Activated CD8-positive, alpha-beta T cell treated with anti-CD3 and anti-CD28 coated beads, Interleukin-2, amount 10 ng/mL, durations not matched to agents 7 days and 5 days (primary cell): ENCODE measurements at regions not wholly inside any gene's neighbourhood (a gene's known extent, or its start where the extent isn't known, plus 50 kb on each side); places are given as distances from the start of the nearest gene placed in this dataset.

Source experiments
- ATAC-seq: fragments of 150-1000 bp; cut with Tn5 transposase; one replicate; pipeline ENCODE4 v1.10.0; 2021; ENCODE audit warnings: moderate library complexity
- CTCF ChIA-PET: fragments of 350-600 bp; sonication (Branson Sonifier 250); formaldehyde crosslinking; loops from one replicate; lab custom pipeline; 2021; ENCODE audit warnings: antibody characterized with exemption; lab: Charles Lee
- POLR2A ChIA-PET: fragments of 350-600 bp; sonication (Branson Sonifier 250); formaldehyde crosslinking; loops from one replicate; lab custom pipeline; 2021; ENCODE audit warnings: antibody characterized with exemption; lab: Charles Lee
- DNase-seq: peaks from one replicate; pipeline ENCODE4 v3.0.0-alpha.2; 2020
- H3K27ac Mint-ChIP-seq: one replicate; pipeline ENCODE4 v1.8.0; 2021; ENCODE audit warnings: mild to moderate bottlenecking, mixed read lengths
- H3K27me3 Mint-ChIP-seq: one replicate; pipeline ENCODE4 v1.8.0; 2021; ENCODE audit warnings: low read depth, mixed read lengths
- H3K36me3 Mint-ChIP-seq: one replicate; pipeline ENCODE4 v1.8.0; 2021; ENCODE audit warnings: low read depth, mixed read lengths
- H3K4me1 Mint-ChIP-seq: one replicate; pipeline ENCODE4 v1.8.0; 2021; ENCODE audit warnings: low read depth, mixed read lengths
- H3K4me3 Mint-ChIP-seq: one replicate; pipeline ENCODE4 v1.8.0; 2021; ENCODE audit warnings: mild to moderate bottlenecking, mixed read lengths
- H3K9me3 Mint-ChIP-seq: one replicate; pipeline ENCODE4 v1.8.0; 2022; ENCODE audit warnings: mixed read lengths; ENCODE audit not compliant: insufficient read depth

GRCh38 chr10:9712393-9712792, 1305.3 kb upstream of the CELF2 start:
- DNase-seq (no peak), ATAC-seq (no peak)
- CTCF ChIA-PET = no interaction called here
- no peaks in the 10 kb centered on the region for H3K4me1 Mint-ChIP-seq
- H3K9me3 Mint-ChIP-seq = peaks cover 12% of the 10 kb centered on the region
- no peaks in the 10 kb centered on the region for H3K27me3 Mint-ChIP-seq
- H3K27ac Mint-ChIP-seq = no peak overlapping the region
- no peaks in the 10 kb centered on the region for H3K36me3 Mint-ChIP-seq
- H3K4me3 Mint-ChIP-seq = no peak overlapping the region
- POLR2A ChIA-PET = no interaction called here

DNA sequence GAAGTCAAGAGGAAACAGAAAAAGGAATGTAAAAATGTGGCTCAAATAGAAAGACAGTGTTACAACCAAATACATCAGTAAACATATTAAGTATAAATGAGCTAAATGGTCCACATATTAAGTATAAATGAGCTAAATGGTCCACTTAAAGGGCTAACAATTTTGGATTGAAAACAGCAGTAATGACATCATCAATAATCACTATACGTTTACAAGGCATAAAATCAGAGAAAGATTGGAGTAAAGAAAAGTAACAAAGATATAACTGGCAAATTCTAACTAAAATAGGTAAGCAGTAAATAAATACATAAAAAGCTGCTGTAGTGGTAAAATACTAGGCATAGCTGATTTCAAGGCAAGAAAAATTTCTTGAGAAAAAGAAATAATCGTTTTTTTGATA, 1298.4 kb upstream of the CELF2 start:
- H3K4me3 Mint-ChIP-seq = no peak overlapping the region
- DNase-seq = no peak
- H3K4me1 Mint-ChIP-seq = no peaks in the 10 kb centered on the region
- CTCF ChIA-PET = no interaction called here
- peaks cover 7% of the 10 kb centered on the region for H3K9me3 Mint-ChIP-seq
- POLR2A ChIA-PET = no interaction called here
- ATAC-seq = no peak
- no peaks in the 10 kb centered on the region for H3K36me3 Mint-ChIP-seq
- H3K27me3 Mint-ChIP-seq = no peaks in the 10 kb centered on the region
- H3K27ac Mint-ChIP-seq = no peak overlapping the region

DNA sequence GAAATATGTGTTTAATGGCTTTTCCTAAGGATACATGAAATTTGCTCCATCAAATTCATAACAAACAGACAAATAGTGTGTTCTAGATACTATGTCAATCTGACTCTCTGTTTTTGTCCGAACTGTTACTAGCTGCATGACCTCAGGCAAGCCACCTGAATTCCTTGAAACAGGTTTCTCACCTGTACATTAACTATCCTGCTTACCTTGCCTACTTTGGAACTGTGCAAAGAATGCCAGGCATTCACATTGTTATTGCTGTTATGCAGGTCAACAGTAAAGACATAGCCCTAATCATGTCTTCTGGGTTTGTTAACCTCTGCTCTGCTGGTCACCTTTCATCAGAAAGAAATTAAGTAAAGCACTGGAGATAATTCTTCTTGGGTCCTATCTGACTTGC, 1283.9 kb upstream of the CELF2 start:
- ATAC-seq (no peak), DNase-seq (no peak)
- Mint-ChIP-seq H3K27ac (no peak overlapping the region), H3K4me3 (no peak overlapping the region), H3K36me3 (no peaks in the 10 kb centered on the region), H3K4me1 (no peaks in the 10 kb centered on the region), H3K9me3 (peaks cover 9% of the 10 kb centered on the region), H3K27me3 (no peaks in the 10 kb centered on the region)
- CTCF ChIA-PET = no interaction called here
- POLR2A ChIA-PET = interaction anchor here (0.6 kb wide), 1 partner anchor 188 kb away, joined by 3 read pairs; no protein-coding TSS in a partner anchor

DNA sequence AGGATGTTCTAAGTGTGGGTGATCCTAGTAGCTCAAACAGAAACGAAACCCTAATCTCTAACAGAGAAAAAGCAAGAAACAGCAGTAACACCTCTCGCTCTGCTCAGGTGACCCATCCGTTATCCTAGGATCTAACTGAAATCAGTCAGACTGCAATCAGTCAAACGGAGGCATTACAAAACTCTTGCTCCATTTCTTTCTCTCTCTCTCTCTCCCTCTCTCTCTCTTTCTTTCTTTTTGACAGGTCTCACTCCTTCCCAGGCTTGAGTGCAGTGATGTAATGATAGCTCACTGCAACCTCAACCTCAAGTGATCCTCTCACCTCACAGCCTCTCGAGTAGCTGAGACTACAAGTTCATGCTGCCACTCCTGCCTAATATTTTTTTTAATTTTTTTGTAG, 1283.5 kb upstream of the CELF2 start:
- no peak for ATAC-seq
- H3K27me3 Mint-ChIP-seq = no peaks in the 10 kb centered on the region
- POLR2A ChIA-PET = interaction anchor here (0.6 kb wide), 1 partner anchor 188 kb away, joined by 3 read pairs; no protein-coding TSS in a partner anchor
- H3K4me3 Mint-ChIP-seq = no peak overlapping the region
- CTCF ChIA-PET = no interaction called here
- no peaks in the 10 kb centered on the region for H3K4me1 Mint-ChIP-seq
- no peak overlapping the region for H3K27ac Mint-ChIP-seq
- peaks cover 5% of the 10 kb centered on the region for H3K9me3 Mint-ChIP-seq
- DNase-seq = no peak
- no peaks in the 10 kb centered on the region for H3K36me3 Mint-ChIP-seq

DNA sequence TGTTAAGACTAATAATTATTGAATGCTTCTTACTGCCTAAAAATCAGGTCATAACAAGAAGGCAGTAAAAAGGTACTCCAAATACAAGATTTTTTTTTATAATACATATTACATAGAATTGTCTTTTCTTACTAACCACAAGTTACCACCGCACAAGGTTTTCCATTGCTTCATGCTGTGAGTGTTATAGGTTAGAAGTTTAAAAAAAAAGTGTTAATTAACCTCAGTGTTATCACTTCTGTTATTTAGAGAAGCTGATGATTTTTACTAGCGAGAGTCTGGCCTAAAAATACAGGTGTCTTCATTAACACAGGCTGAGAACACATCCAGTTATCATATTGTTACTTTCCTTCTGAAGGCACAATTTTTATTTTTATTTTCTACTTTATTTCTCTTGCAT, 1281.9 kb upstream of the CELF2 start:
- Mint-ChIP-seq H3K36me3 (no peaks in the 10 kb centered on the region), H3K4me3 (no peak overlapping the region), H3K9me3 (no peaks in the 10 kb centered on the region), H3K27ac (no peak overlapping the region), H3K4me1 (no peaks in the 10 kb centered on the region), H3K27me3 (no peaks in the 10 kb centered on the region)
- DNase-seq = no peak
- no peak for ATAC-seq
- CTCF ChIA-PET = no interaction called here
- POLR2A ChIA-PET = no interaction called here

GRCh38 chr10:9743639-9744038, 1274.0 kb upstream of the CELF2 start:
- Mint-ChIP-seq H3K36me3 (no peaks in the 10 kb centered on the region), H3K27ac (no peak overlapping the region), H3K4me3 (no peak overlapping the region), H3K4me1 (no peaks in the 10 kb centered on the region), H3K27me3 (no peaks in the 10 kb centered on the region), H3K9me3 (peaks cover 3% of the 10 kb centered on the region)
- ChIA-PET POLR2A (no interaction called here), CTCF (no interaction called here)
- DNase-seq (no peak), ATAC-seq (no peak)

- POLR2A ChIA-PET = no interaction called here
- Mint-ChIP-seq H3K27me3 (no peaks in the 10 kb centered on the region), H3K9me3 (peaks cover 3% of the 10 kb centered on the region), H3K4me3 (no peak overlapping the region), H3K36me3 (no peaks in the 10 kb centered on the region), H3K27ac (no peak overlapping the region), H3K4me1 (no peaks in the 10 kb centered on the region)
- ATAC-seq = no peak
- no peak for DNase-seq
- CTCF ChIA-PET = no interaction called here
Measured at GRCh38 chr10:9745158-9745557, 1272.5 kb upstream of the CELF2 start.

DNA sequence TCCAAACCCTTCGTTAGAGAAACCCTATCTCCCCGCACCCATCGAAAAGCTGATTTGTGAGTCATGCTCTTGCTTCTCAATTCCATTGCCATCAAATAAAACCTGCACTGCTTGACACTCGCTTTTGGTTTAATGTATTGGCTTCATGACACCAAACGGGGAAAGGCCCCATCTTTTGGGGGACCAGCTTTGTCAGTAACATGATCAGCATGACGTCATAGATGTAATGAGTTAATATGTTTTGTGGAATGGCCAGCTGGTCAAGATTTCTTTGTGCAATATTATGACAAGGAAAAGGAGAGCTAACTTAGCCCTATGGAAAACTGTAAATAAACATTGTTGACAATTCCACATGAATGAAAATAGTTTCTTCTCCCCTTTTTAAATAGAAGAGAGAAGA, 1260.5 kb upstream of the CELF2 start:
- H3K4me1 Mint-ChIP-seq = no peaks in the 10 kb centered on the region
- H3K27ac Mint-ChIP-seq = no peak overlapping the region
- ATAC-seq = no peak
- DNase-seq = no peak
- no peaks in the 10 kb centered on the region for H3K9me3 Mint-ChIP-seq
- no peaks in the 10 kb centered on the region for H3K36me3 Mint-ChIP-seq
- CTCF ChIA-PET = no interaction called here
- POLR2A ChIA-PET = no interaction called here
- no peak overlapping the region for H3K4me3 Mint-ChIP-seq
- no peaks in the 10 kb centered on the region for H3K27me3 Mint-ChIP-seq

DNA sequence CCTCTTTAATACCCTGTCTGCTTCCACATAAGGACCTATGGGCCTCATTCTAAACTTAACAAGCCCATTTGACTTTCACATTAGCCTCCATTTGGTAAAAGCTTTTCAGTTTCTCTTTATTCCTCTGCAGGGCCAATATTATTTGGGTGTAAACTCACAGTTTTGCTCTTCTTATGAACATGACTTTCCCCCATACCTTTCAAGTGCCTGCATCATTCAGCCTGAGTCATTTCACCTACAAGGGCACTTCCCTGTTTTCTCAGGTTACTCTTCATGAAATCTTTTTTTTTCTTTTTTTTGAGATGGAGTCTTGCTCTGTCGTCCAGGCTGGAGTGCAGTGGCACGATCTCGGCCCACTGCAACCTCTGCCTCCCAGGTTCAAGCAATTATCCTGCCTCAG, 1258.1 kb upstream of the CELF2 start:
- CTCF ChIA-PET = no interaction called here

GRCh38 chr10:9762966-9763656, 1254.6 kb upstream of the CELF2 start:
- Mint-ChIP-seq H3K4me3 (no peak overlapping the region), H3K4me1 (no peaks in the 10 kb centered on the region), H3K27ac (no peak overlapping the region), H3K36me3 (no peaks in the 10 kb centered on the region), H3K9me3 (no peaks in the 10 kb centered on the region), H3K27me3 (no peaks in the 10 kb centered on the region)
- ATAC-seq = no peak
- ChIA-PET POLR2A (no interaction called here), CTCF (no interaction called here)
- DNase-seq = no peak

More for the DNA sequence above, 1258.1 kb upstream of the CELF2 start:
- Mint-ChIP-seq H3K27me3 (no peaks in the 10 kb centered on the region), H3K4me3 (no peak overlapping the region), H3K27ac (no peak overlapping the region), H3K9me3 (no peaks in the 10 kb centered on the region), H3K4me1 (no peaks in the 10 kb centered on the region), H3K36me3 (no peaks in the 10 kb centered on the region)
- DNase-seq (no peak), ATAC-seq (no peak)
- POLR2A ChIA-PET = no interaction called here

DNA sequence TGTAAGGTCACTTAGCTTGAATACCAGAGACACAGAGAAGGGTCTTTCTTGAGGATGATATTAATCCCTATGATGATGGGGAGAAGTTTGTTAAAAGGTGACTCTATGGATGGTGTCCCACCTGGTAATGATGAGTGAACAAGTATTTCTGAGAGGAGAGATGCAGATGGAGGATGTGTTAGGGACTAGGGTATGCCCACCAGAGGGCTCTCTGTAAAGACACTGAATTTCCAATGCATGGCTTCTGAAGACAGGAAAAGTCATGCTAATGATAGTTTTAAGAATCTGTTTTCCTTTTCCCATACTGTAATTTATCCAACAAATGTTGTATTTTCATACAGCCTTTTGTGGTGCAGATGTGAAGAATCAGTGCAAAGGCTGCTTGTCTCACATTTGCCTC, 1250.9 kb upstream of the CELF2 start:
- no peaks in the 10 kb centered on the region for H3K9me3 Mint-ChIP-seq
- no peak for ATAC-seq
- POLR2A ChIA-PET = no interaction called here
- CTCF ChIA-PET = no interaction called here
- H3K27ac Mint-ChIP-seq = no peak overlapping the region
- H3K36me3 Mint-ChIP-seq = no peaks in the 10 kb centered on the region
- no peak overlapping the region for H3K4me3 Mint-ChIP-seq
- DNase-seq = no peak
- no peaks in the 10 kb centered on the region for H3K27me3 Mint-ChIP-seq
- H3K4me1 Mint-ChIP-seq = no peaks in the 10 kb centered on the region

GRCh38 chr10:9781666-9782065, 1236.0 kb upstream of the CELF2 start:
- Mint-ChIP-seq H3K36me3 (no peaks in the 10 kb centered on the region), H3K4me1 (no peaks in the 10 kb centered on the region)

GRCh38 chr10:9786101-9786500, 1231.6 kb upstream of the CELF2 start:
- H3K27me3 Mint-ChIP-seq = no peaks in the 10 kb centered on the region
- no peak overlapping the region for H3K4me3 Mint-ChIP-seq
- H3K27ac Mint-ChIP-seq = no peak overlapping the region
- POLR2A ChIA-PET = no interaction called here
- H3K4me1 Mint-ChIP-seq = no peaks in the 10 kb centered on the region
- DNase-seq (no peak), ATAC-seq (no peak)
- CTCF ChIA-PET = interaction anchor here (0.5 kb wide), 1 partner anchor 241 kb away, joined by 3 read pairs; no protein-coding TSS in a partner anchor
- H3K9me3 Mint-ChIP-seq = no peaks in the 10 kb centered on the region
- H3K36me3 Mint-ChIP-seq = no peaks in the 10 kb centered on the region

More at GRCh38 chr10:9781666-9782065, 1236.0 kb upstream of the CELF2 start:
- DNase-seq (no peak), ATAC-seq (no peak)
- CTCF ChIA-PET = no interaction called here
- Mint-ChIP-seq H3K4me3 (no peak overlapping the region), H3K27ac (no peak overlapping the region), H3K27me3 (no peaks in the 10 kb centered on the region), H3K9me3 (no peaks in the 10 kb centered on the region)
- POLR2A ChIA-PET = no interaction called here
